ENCODE measurements at regions not wholly inside any gene's neighbourhood (a gene's known extent, or its start where the extent isn't known, plus 50 kb on each side); places are given as distances from the start of the nearest gene placed in this dataset.

- H2AFZ ChIP-seq (ENCODE audit: low read depth, low read length) = no peak overlapping the region
- dilution Hi-C loops (cut with MboI; ENCODE audit: extremely low pct_ligation_motif_present, low sequenced_read_pairs) = no loop called here
- H3K9me3 ChIP-seq (replicated peaks; ENCODE audit: control insufficient read depth, insufficient read depth, low read length) = no peaks in the 10 kb centered on the region
- no peak for FAIRE-seq
- no peaks in the 10 kb centered on the region for H4K20me1 ChIP-seq (replicated peaks; ENCODE audit: control insufficient read depth, extremely low read depth, insufficient read depth, low read length)
- DNase-seq (ENCODE audit: low read depth, low spot score) = no peak
- no peak overlapping the region for H3K4me2 ChIP-seq (ENCODE audit: insufficient read depth, low read length)
- TF ChIP-seq POLR2A (IDR thresholded peaks at IDR 0.05; ENCODE audit: low read depth, low read length) (no peak), JUN (IDR thresholded peaks at IDR 0.05; ENCODE audit: borderline replicate concordance, insufficient read depth, insufficient read length, low read depth) (no peak), GATA2 (IDR thresholded peaks at IDR 0.05; ENCODE audit: insufficient read depth, insufficient read length, low read depth, low read length) (no peak), FOS (IDR thresholded peaks at IDR 0.05; ENCODE audit: borderline replicate concordance, insufficient read depth, low read length) (no peak), POLR2AphosphoS5 (IDR thresholded peaks at IDR 0.05; ENCODE audit: insufficient read depth, low read depth, low read length) (no peak), EZH2 (IDR thresholded peaks at IDR 0.05; ENCODE audit: borderline replicate concordance, low read depth, low read length, severe bottlenecking) (no peak)
- TF ChIP-seq, protein P1, sequence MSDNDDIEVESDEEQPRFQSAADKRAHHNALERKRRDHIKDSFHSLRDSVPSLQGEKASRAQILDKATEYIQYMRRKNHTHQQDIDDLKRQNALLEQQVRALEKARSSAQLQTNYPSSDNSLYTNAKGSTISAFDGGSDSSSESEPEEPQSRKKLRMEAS (IDR thresholded peaks at IDR 0.05; ENCODE audit: insufficient read depth, insufficient read length) = no peak
- H3K27me3 ChIP-seq (ENCODE audit: control insufficient read depth in 2 of 2, insufficient read depth in 2 of 2, low read length in 2 of 2) = no peaks in the 10 kb centered on the region
- no peaks in the 10 kb centered on the region for H3K36me3 ChIP-seq (ENCODE audit: control insufficient read depth in 2 of 2, extremely low read depth in 1 of 2, insufficient read depth in 2 of 2, low read length in 2 of 2)
- no peaks in the 10 kb centered on the region for H3K4me1 ChIP-seq (ENCODE audit: control insufficient read depth, extremely low read depth, insufficient read depth, low read length)
- no peak overlapping the region for H3K4me3 ChIP-seq (replicated peaks in 1 of 3; ENCODE audit: insufficient read depth in 1 of 3, low read depth in 1 of 3, low read length in 3 of 3)
- H3K79me2 ChIP-seq (ENCODE audit: control insufficient read depth, insufficient read depth, low read length) = no peaks in the 10 kb centered on the region
- no TSS peak for BruUV-seq (replicated peaks)
- H3K9me1 ChIP-seq (replicated peaks; ENCODE audit: control insufficient read depth, extremely low read depth, insufficient read depth, low read length) = no peaks in the 10 kb centered on the region
- intact Hi-C loops (cut with micrococcal nuclease) = no loop called here
- no peak overlapping the region for H3K9ac ChIP-seq (replicated peaks; ENCODE audit: extremely low read depth, insufficient read depth, low read length)
- ChIA-PET CTCF (interaction anchor here (1.3 kb wide), 1 partner anchor 11 kb away, joined by 3 read pairs; no protein-coding TSS in a partner anchor), POLR2A (no interaction called here)
- no peak overlapping the region for H3K27ac ChIP-seq (ENCODE audit: insufficient read depth, low read depth, low read length)
These were observed 109.0 kb downstream of the TFAP2A start for GRCh38 chr6:10305790-10306415.
